GM23338 (cell line): ENCODE measurements at regions not wholly inside any gene's neighbourhood (a gene's known extent, or its start where the extent isn't known, plus 50 kb on each side); places are given as distances from the start of the nearest gene placed in this dataset.
A peak's percentile ranks its signal among the peaks of the same experiment; 100 is the strongest.

ENCODE experiments used
- ATAC-seq: fragments of 200-7000 bp; cut with Tn5 transposase; 3 replicates; pipeline ENCODE4 v1.9.1; 2020
- DNase-seq: peaks from one replicate; pipeline ENCODE4 v3.0.0-alpha.2; 2015; ENCODE audit warnings: low spot score
- H2AFZ ChIP-seq: fragments of 200-600 bp; sonication (generic); 2 replicates; pipeline ENCODE4 v1.8.0; 2016; ENCODE audit warnings: antibody characterized with exemption, mild to moderate bottlenecking, moderate library complexity
- H3F3A ChIP-seq: fragments of 200-600 bp; sonication (generic); replicated peaks from 2 replicates; pipeline ENCODE4 v1.8.0; 2017; ENCODE audit warnings: antibody characterized with exemption, mixed run types, low read depth
- H3K27ac ChIP-seq: fragments of 200-600 bp; sonication (generic); 2 replicates; pipeline ENCODE4 v1.6.1; 2016; ENCODE audit warnings: low read depth
- H3K27me3 ChIP-seq: fragments of 200-600 bp; sonication (generic); 2 replicates; pipeline ENCODE4 v1.8.0; 2016; ENCODE audit warnings: mild to moderate bottlenecking, mixed run types, moderate library complexity; ENCODE audit not compliant: insufficient read depth
- H3K36me3 ChIP-seq: fragments of 200-600 bp; sonication (generic); 2 replicates; pipeline ENCODE4 v1.8.0; 2016; ENCODE audit warnings: mild to moderate bottlenecking; ENCODE audit not compliant: insufficient read depth
- H3K4me1 ChIP-seq: fragments of 200-600 bp; sonication (generic); 2 replicates; pipeline ENCODE4 v1.8.0; 2016; ENCODE audit warnings: mild to moderate bottlenecking, moderate library complexity; ENCODE audit not compliant: insufficient read depth
- H3K4me2 ChIP-seq: fragments of 200-600 bp; sonication (generic); 2 replicates; pipeline ENCODE4 v1.7.1; 2017; ENCODE audit warnings: mixed run types
- H3K4me3 ChIP-seq: fragments of 200-600 bp; sonication (generic); 2 replicates; pipeline ENCODE4 v1.6.1; 2016; ENCODE audit warnings: mixed run types
- H3K79me2 ChIP-seq: fragments of 200-600 bp; sonication (generic); replicated peaks from 2 replicates; pipeline ENCODE4 v1.8.0; 2017; ENCODE audit warnings: mild to moderate bottlenecking; ENCODE audit not compliant: insufficient read depth
- H3K9me2 ChIP-seq: fragments of 200-600 bp; sonication (generic); 2 replicates; pipeline ENCODE4 v1.8.0; 2017; ENCODE audit not compliant: insufficient read depth
- H4K20me1 ChIP-seq: fragments of 200-600 bp; sonication (generic); replicated peaks from 2 replicates; pipeline ENCODE4 v1.8.0; 2017; ENCODE audit warnings: mild to moderate bottlenecking; ENCODE audit not compliant: insufficient read depth
- H3K27ac Mint-ChIP-seq: 2 replicates; pipeline ENCODE4 v1.8.0; 2020; ENCODE audit warnings: inconsistent platforms, mild to moderate bottlenecking, moderate library complexity, mixed read lengths
- H3K27me3 Mint-ChIP-seq: 3 replicates; pipeline ENCODE4 v1.8.0; 2022; ENCODE audit warnings: low read depth, mild to moderate bottlenecking, moderate library complexity, mixed read lengths, inconsistent platforms; ENCODE audit not compliant: insufficient read depth, poor library complexity
- H3K36me3 Mint-ChIP-seq: 3 replicates; pipeline ENCODE4 v1.8.0; 2021; ENCODE audit warnings: low read depth, mild to moderate bottlenecking, inconsistent platforms, moderate library complexity, mixed read lengths
- H3K4me1 Mint-ChIP-seq: 3 replicates; pipeline ENCODE4 v1.8.0; 2020; ENCODE audit warnings: mild to moderate bottlenecking, inconsistent platforms, mixed read lengths
- H3K4me3 Mint-ChIP-seq: 3 replicates; pipeline ENCODE4 v1.8.0; 2021; ENCODE audit warnings: moderate library complexity, mild to moderate bottlenecking, inconsistent platforms, mixed read lengths
- H3K9me3 Mint-ChIP-seq: 3 replicates; pipeline ENCODE4 v1.8.0; 2020; ENCODE audit warnings: moderate library complexity, mild to moderate bottlenecking, inconsistent platforms, mixed read lengths
- ETS1 ChIP-seq: IDR thresholded peaks from 2 replicates; pipeline ENCODE4 v1.6.1; 2016; ENCODE audit warnings: antibody characterized with exemption
- JUNB ChIP-seq: IDR thresholded peaks from one replicate; pipeline ENCODE4 v1.6.1; 2016; ENCODE audit warnings: antibody characterized with exemption; ENCODE audit not compliant: unreplicated experiment
- ZNF462 ChIP-seq: fragments of 250-450 bp; sonication (Bioruptor Pico); IDR thresholded peaks from 2 replicates; pipeline ENCODE4 v1.5.0; 2020; ENCODE audit warnings: mild to moderate bottlenecking, moderate library complexity

- peak; percentile 55; the same call in 1 of the 2 replicates for TF ChIP-seq ZNF462 (CRISPR knock-in tag)
Observed at GRCh38 chr1:94713472-94714141, 106.5 kb upstream of the SLC44A3 start (continued).

DNA sequence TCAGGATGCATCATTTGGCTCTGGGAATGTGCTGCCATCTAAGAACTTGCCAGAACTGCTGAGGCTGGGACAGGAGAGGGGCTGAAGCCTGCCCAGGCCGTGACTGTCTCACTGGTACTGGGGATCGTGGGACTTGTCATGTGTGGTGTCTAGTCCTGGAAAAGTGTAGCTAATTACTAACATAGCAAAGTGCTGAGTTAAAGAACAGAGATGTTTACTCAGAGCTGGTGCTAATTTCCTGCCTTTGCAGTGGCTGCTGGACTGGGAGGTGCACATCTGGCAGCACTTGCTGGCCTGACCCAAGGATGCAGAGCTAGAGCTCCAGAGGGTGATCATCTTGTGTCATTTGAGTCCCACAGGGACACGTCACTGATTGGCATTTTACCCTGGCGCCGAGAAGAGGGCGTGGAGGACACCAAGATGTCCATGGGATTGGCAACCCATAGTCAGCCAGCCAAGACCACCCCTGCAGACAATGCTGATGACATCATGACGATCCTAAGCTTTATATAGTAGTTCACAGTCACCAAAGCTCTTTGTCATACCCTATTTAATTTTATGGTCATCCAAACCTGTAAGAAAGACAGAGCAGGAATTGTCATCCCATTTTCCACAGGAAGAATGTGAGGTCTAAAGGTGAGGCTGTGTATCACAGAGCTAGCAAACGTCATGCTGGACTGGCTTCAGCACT is 110.1 kb upstream of the SLC44A3 start:
- Histone ChIP-seq H3K27ac (no peak overlapping the region), H3K4me1 (peaks cover 12% of the 10 kb centered on the region), H3F3A (0 out of 2 replicates have a peak, but pooled peaks cover 5% of the 10 kb centered on the region), H3K9me2 (peaks cover 6% of the 10 kb centered on the region; the same call in 1 of the 2 replicates), H3K4me3 (no peak overlapping the region), H2AFZ (no peak overlapping the region), H4K20me1 (no peaks in the 10 kb centered on the region), H3K4me2 (no peak overlapping the region), H3K36me3 (no peaks in the 10 kb centered on the region), H3K79me2 (no peaks in the 10 kb centered on the region), H3K27me3 (no peaks in the 10 kb centered on the region)
- Mint-ChIP-seq H3K4me3 (no peak overlapping the region), H3K4me1 (peaks cover 11% of the 10 kb centered on the region), H3K27me3 (peaks cover 12% of the 10 kb centered on the region), H3K9me3 (no peaks in the 10 kb centered on the region), H3K27ac (no peak overlapping the region), H3K36me3 (no peaks in the 10 kb centered on the region; the same call in 2 of the 3 replicates)
- no peak for DNase-seq
- ATAC-seq = no peak
- TF ChIP-seq ZNF462 (CRISPR knock-in tag) (no peak), JUNB (no peak), ETS1 (no peak)
